GM12891 (cell line): ENCODE measurements at regions not wholly inside any gene's neighbourhood (a gene's known extent, or its start where the extent isn't known, plus 50 kb on each side); places are given as distances from the start of the nearest gene placed in this dataset.

Source experiments
- PAX5 ChIP-seq: IDR thresholded peaks from 2 replicates; pipeline ENCODE4 v1.6.1; 2011; ENCODE audit warnings: low read length, moderate library complexity, mild to moderate bottlenecking; ENCODE audit not compliant: insufficient read depth, severe bottlenecking
- POLR2A ChIP-seq: IDR thresholded peaks from 2 replicates; pipeline ENCODE4 v1.6.1; 2011; ENCODE audit warnings: low read depth, low read length, control low read depth
- POLR2AphosphoS5 ChIP-seq: IDR thresholded peaks from 2 replicates; pipeline ENCODE4 v1.6.1; 2011; ENCODE audit warnings: low read depth, low read length, control low read depth
- POU2F2 ChIP-seq: IDR thresholded peaks from 2 replicates; pipeline ENCODE4 v1.6.1; 2011; ENCODE audit warnings: low read depth, mild to moderate bottlenecking, control low read depth, low read length, moderate library complexity
- SPI1 ChIP-seq: IDR thresholded peaks from 2 replicates; pipeline ENCODE4 v1.6.1; 2011; ENCODE audit warnings: low read depth, low read length, control low read depth
- TAF1 ChIP-seq: IDR thresholded peaks from 2 replicates; pipeline ENCODE4 v1.6.1; 2011; ENCODE audit warnings: low read depth, low read length, control low read depth

DNA sequence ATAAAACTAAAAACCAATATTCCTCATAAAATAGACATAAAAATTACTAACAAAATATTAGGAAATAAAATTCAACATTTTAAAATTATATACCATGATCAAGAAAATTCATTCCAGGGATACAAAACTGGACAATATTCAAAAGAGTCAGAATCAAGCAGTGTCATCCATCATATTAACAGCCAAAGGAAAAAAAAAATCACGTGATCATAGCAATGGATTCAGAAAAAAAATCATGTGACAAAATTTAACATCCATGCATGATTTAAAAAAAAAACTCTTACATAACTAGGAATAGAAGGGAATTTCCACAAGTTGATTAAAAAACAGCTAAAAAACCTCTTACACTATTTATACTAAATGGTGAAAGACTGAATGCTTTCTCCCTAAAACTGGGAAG is 95.3 kb upstream of the USP47 start:
- TF ChIP-seq POLR2A (no peak), SPI1 (no peak), POLR2AphosphoS5 (no peak), TAF1 (no peak), POU2F2 (no peak), PAX5 (no peak)
